NCI-H2196 (cell line): ENCODE measurements at regions not wholly inside any gene's neighbourhood (a gene's known extent, or its start where the extent isn't known, plus 50 kb on each side); places are given as distances from the start of the nearest gene placed in this dataset.
A peak's percentile ranks its signal among the peaks of the same experiment; 100 is the strongest.
"Not testable (repeated sequence)": the region's sequence is repeated elsewhere in the genome, so short reads cannot be mapped to it uniquely, and the experiment has no call there.

Experiments used
- DNase-seq: peaks from one replicate; lab custom pipeline; 2025; ENCODE audit not compliant: unreplicated experiment; lab: John Stamatoyannopoulos, UW

DNA sequence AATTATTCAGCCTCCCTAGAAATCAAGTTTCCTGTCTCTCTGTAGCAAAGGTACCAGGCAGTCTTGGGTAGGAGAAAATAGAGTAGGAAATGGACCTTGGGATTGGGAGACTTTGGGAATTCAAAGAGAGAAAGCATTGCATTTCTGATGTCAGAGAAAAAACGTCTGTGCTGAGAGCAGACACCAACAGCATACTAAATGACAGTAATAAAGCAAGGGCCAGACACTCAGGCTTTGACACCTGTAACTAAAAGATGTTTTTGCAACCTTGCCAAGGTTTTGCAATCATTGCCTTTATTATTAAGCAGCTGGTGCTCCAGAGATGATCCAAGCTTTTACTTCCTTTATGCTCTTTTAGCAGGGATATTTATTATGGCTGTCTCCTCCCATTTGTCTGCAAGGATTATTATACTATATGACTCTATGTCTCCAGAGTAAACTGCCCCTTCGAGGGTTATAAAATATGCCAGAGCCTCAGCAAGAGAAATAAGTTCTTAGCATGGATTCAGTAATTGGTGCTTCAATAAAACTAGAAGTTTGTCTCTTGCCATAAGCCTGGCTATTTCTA lies 85.2 kb upstream of the GRAMD1B start:
- DNase-seq, result peak; percentile 55

DNA sequence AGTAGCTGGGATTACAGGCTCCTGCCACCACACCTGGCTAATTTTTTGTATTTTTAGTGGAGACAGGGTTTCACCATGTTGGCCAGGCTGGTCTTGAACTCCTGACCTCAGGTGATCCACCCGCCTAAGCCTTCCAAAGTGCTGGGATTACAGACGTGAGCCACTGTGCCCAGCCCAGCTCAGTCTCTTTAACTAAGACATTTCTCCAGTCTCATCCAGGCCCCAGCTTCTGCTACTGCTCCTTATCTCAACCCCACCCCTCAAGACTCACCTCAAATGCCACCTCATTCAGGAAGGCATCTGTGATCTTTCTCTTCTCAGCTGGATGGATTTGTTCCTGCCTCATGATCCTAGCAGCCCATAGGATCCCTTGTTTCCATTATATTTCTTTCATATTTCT lies 85.9 kb upstream of the GRAMD1B start:
- not testable (repeated sequence) for DNase-seq

GRCh38 chr11:123338997-123339752 lies 90.9 kb upstream of the GRAMD1B start:
- no peak for DNase-seq

- no peak for DNase-seq
Observed at GRCh38 chr11:123338266-123338800, 91.7 kb upstream of the GRAMD1B start.

DNA sequence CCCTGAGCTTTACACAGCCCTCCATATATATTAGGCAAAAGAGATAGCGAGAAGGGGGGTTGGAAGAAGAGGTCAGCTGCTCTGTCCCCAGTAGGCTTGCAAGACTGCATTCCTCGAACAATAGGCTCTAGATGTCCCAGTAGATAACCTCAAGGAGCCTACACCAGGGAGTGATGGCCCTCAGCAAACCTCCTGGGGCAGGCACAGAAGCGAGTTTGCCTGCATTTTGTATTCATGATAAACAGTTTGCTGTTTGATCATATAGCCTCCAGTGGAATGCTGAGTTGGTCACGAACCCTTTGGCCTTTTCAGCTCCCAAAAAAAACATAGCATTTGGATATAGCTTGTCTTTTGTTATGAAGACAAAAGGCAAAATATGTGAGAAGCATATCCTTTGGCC lies 95.1 kb upstream of the GRAMD1B start:
- DNase-seq, result no peak

DNA sequence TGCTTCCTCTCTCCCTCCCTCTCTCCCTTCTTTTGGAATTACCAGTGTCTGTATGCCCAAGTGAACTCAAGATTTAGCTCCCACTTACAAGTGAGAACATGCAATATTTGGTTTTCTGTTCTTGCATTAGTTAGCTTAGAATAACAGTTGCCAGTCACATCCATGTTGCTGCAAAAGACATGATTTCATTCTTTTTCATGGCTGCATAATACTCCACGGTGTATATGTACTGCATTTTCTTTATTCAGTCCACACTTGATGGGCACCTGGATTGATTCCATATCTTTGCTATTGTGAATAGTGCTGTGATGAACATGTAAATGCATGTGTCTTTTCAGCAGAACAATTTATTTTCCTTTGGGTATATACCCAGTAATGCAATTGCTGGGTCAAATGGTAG lies 97.5 kb upstream of the GRAMD1B start:
- not testable (repeated sequence) for DNase-seq

GRCh38 chr11:123330948-123331347 lies 99.1 kb upstream of the GRAMD1B start:
- DNase-seq, result no peak

DNA sequence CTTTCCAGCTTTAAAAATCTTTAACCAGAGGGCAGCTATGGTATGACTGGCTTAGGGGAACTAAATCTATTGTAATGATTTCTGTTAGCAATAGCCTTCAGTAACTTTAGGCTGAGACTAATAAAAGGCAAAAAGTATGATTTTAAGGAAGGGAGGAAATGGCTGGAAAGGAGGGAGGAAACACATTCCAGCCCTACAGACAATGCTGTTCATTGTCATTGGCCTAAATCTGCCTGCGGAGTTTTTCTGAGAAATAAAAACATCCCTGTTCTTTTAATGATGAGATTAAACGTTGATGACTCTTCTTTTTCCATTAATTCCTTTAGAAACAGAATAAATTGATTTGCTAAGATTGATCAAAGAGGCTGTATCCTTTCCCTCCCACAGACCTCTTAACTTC lies 99.6 kb upstream of the GRAMD1B start:
- DNase-seq, result no peak

- no peak for DNase-seq
Observed at GRCh38 chr11:123330071-123330470, 100.0 kb upstream of the GRAMD1B start.

DNA sequence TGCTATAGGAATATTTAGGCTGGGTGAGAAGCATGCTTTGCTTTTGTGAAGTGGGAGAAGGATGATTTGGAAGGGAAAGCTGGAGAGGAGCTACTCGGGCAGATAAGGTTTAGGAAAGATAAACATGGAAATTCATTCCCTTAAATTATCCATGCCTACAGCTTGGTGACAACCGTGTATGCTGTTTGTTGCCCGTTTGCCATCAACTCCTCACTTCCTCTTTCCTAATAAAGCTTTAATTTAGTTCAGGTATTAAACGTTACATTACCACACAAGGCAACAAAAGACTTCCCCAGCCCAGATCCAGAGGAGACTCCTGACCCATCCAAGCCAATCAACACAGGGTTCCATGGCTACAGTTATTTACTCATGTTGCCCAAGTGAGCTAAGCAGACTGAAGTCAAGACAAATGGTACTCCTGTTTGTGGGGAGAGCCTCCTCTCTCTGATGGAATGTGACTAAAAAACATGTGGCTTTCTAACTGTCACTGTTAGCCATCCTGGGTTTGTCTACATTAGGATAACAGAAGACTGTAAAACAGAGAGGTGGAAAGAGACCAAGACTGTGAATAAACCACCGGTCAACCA lies 101.7 kb upstream of the GRAMD1B start:
- DNase-seq, result no peak

DNA sequence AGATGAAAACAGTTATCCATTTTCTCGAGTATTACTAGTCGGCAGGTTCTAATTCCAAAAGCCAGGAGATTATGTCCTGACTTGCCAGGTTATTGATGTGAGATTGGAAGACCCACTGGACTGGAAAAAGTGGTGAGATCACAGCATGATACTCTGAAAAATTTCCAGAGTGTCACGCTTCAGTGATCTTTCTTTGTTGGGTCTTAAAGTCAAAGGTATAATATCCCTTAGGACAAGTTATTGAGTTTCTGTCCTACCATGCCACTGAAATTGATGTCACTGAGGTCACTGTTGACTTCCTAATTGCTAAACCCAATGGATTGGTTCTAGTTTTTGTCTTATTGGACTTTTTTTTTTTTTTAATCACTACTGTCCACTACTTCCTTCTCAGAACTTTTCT lies 104.5 kb upstream of the GRAMD1B start:
- DNase-seq, result no peak

DNA sequence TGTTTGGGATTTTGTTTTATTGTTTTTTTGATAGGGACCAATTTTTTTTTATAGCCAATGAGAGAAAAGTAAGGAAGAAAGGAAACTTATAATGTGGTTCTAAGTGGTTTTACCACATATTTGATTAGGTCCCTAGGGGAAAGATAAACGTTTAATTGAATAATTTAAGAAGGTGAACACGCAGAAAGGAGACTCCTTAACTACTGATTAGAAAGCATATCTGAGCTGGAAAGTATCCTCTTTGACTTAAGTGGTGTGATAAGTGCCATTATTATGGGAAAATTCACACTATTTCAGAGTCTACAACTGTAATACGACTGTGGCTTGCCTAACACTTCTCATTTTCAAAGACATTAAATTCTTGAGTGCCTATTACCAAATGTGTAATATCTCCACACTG lies 106.5 kb upstream of the GRAMD1B start:
- no peak for DNase-seq

GRCh38 chr11:123321636-123322035 lies 108.4 kb upstream of the GRAMD1B start:
- DNase-seq, result no peak

GRCh38 chr11:123318623-123319022 lies 111.4 kb upstream of the GRAMD1B start:
- no peak for DNase-seq

DNA sequence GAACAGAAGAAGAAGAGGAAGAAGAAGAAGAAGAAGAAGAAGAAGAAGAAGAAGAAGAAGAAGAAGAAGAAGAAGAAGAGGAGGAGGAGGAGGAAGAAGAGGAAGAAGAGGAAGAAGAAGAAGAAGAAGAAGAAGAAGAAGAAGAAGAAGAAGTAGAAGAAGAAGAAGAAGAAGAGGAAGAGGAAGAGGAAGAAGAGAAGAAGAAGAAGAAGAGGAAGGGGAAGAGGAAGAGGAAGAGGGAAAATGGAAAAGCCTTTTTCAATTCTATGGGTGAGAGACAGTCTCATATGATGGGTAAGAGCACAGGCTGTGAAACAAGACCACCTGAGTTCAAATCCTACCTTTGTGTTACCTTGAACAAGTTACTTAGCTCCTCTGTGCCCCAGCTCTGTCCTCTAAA lies 111.9 kb upstream of the GRAMD1B start:
- not testable (repeated sequence) for DNase-seq

- no peak for DNase-seq
Observed at GRCh38 chr11:123316003-123316402, 114.1 kb upstream of the GRAMD1B start.

DNA sequence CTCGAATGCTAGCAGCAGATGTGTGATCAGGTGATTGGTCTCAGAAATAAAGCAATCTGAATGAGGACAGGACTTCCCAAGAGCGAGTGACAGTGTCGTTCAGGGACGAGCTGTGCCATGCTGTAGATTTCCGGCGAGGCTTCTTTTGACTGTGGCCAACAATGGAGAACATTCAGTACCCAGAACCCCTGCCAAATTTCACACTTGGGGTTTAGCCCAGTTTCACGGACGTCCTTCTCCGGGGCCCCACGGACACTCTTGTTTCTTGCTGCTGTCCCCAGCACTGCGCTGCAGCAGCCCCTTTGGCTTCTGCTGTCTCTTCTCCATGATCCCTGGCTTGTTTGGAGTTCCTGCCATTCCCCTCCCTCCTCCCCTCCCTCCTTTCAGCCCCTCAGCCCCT lies 115.1 kb upstream of the GRAMD1B start:
- no peak for DNase-seq

- DNase-seq, result no peak
Observed at GRCh38 chr11:123313262-123313661, 116.8 kb upstream of the GRAMD1B start.

DNA sequence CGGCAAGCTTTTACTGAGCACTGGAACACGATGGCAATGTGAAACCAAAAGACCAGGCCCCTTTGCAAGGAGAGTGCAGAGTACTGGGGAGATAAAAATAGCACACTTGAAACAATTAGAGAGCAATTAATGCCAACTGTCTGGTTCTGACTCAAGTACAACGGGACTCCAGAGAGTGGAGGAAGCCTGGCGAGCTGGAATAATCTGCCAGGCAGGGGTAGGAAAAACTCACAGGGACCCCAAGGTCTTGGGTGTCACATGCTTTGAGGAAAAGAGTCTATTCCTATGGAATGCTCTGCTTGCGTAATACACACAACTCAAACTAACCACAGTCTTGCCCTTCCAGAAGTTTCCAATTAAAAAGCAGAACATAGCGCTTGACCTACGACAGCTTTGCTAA lies 113.0 kb upstream of the CLMP start:
- no peak for DNase-seq

- DNase-seq, result no peak
Observed at GRCh38 chr11:123307276-123307675, 112.2 kb upstream of the CLMP start.

DNA sequence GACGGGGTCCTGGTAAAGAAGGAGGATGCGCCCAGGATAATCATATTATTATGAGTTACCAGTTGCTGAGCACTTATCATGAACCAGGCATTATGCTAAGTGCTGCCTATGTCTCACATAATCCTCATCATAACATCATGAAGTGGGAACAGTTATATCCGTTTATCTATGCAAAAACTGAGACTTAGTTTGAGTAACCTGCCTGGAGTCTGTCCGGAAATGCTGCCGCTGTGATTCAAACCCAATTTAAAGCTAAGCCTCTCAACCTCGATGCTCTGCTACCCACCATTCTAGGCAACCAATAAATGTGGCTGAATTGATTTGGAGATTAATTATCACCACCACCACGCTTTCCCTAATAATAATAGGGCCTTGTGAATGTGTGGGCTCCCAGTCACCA lies 111.5 kb upstream of the CLMP start:
- DNase-seq, result no peak

DNA sequence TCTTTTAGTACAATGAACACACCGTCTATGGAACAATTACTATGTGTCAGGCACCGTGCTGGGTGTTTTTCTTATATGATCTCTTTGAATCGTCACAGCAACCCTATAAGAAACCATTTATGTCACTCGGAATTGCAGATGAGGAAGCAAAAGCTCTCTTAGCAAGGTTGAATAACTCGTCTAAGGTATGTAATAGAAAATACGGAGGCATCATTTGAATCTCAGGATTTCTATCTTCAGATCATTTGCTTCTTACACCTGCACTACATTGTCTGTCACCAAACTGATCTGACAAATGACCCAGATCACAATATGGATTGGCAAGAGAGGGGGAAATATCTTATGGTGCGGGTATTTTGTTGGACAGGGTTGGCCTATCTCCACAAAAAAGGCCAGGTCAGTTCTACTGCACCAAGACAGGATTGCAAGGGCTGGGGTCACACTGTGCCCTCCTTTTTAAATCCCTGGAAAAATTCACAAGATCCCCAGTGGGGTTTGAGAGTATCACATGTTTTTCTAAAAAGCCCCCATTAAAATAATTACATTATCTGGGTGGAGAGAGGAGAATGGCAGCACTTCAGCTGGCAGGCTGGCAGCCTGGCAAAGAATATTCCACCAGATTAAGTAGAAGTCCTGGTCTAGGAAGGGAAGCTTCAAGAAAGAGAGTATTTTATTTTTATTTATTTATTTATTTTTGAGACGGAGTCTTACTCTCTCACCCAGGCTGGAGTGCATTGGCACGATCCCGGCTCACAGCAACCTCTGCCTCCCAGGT lies 110.7 kb upstream of the CLMP start:
- no peak for DNase-seq
